ENCODE measurements at regions not wholly inside any gene's neighbourhood (a gene's known extent, or its start where the extent isn't known, plus 50 kb on each side); places are given as distances from the start of the nearest gene placed in this dataset.
"Not testable (repeated sequence)": the region's sequence is repeated elsewhere in the genome, so short reads cannot be mapped to it uniquely, and the experiment has no call there.

DNA sequence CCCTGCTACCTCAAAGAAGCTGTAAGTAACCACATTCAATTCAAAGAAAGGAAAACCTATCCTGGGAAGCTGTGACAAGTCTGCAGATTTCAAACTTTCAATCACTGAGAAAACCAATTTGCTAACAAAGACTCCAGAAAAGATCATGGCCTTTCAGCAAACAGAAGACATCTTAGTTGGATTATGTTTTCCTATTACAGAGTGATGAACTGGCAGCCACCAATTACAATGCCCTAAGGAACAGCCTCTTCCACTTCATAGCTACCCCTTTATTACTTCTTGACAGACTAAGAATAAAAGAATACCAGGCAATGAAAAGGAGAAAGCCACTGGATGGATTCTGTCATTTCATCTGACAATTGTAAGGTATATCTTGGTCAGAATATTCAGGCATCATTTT, 128.2 kb upstream of the RASEF start:
- Histone ChIP-seq H3K27me3 (ENCODE audit: control insufficient read depth, insufficient read depth, low read length) (no peaks in the 10 kb centered on the region), H3K9ac (ENCODE audit: low read length) (no peak overlapping the region)

DNA sequence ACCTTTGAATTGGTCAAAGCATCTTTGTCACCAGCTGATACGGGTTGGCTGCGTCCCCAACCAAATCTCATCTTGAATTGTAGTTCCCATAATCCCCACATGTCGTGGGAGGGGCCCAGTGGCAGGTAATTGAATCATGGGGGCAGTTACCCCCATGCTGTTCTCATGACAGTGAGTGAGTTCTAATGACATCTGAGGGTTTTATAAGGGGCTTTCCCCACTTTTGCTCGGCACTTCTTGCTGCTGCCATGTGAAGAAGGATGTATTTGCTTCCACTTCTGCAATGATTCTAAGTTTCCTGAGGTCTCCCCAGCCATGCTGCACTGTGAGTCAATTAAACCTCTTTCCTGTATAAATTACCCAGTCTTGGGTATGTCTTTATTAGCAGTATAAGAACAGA, 126.1 kb upstream of the RASEF start:
- not testable (repeated sequence) for H3K36me3 ChIP-seq (ENCODE audit: control insufficient read depth, insufficient read depth, low read length); H3K27me3 ChIP-seq (ENCODE audit: control insufficient read depth, insufficient read depth, low read length); H3K4me3 ChIP-seq (ENCODE audit: low read length); H3K9me3 ChIP-seq (ENCODE audit: control insufficient read depth, low read length); H3K9ac ChIP-seq (ENCODE audit: low read length); H3K4me1 ChIP-seq (ENCODE audit: control insufficient read depth, insufficient read depth, low read length)

More for the DNA sequence above, 128.2 kb upstream of the RASEF start:
- H3K4me1 ChIP-seq (ENCODE audit: control insufficient read depth, insufficient read depth, low read length) = no peaks in the 10 kb centered on the region
- no peaks in the 10 kb centered on the region for H3K9me3 ChIP-seq (ENCODE audit: control insufficient read depth, low read length)
- H3K36me3 ChIP-seq (ENCODE audit: control insufficient read depth, insufficient read depth, low read length) = no peaks in the 10 kb centered on the region
- no peak overlapping the region for H3K4me3 ChIP-seq (ENCODE audit: low read length)

- Histone ChIP-seq H3K9me3 (ENCODE audit: control insufficient read depth, low read length) (no peaks in the 10 kb centered on the region), H3K27me3 (ENCODE audit: control insufficient read depth, insufficient read depth, low read length) (no peaks in the 10 kb centered on the region), H3K4me3 (ENCODE audit: low read length) (no peak overlapping the region), H3K4me1 (ENCODE audit: control insufficient read depth, insufficient read depth, low read length) (no peaks in the 10 kb centered on the region), H3K9ac (ENCODE audit: low read length) (no peak overlapping the region), H3K36me3 (ENCODE audit: control insufficient read depth, insufficient read depth, low read length) (no peaks in the 10 kb centered on the region)
Observed at GRCh38 chr9:83188277-83188676, 125.3 kb upstream of the RASEF start.

- Histone ChIP-seq H3K4me1 (ENCODE audit: control insufficient read depth, insufficient read depth, low read length) (no peaks in the 10 kb centered on the region), H3K4me3 (ENCODE audit: low read length) (no peak overlapping the region), H3K36me3 (ENCODE audit: control insufficient read depth, insufficient read depth, low read length) (no peaks in the 10 kb centered on the region), H3K9me3 (ENCODE audit: control insufficient read depth, low read length) (no peaks in the 10 kb centered on the region), H3K9ac (ENCODE audit: low read length) (no peak overlapping the region), H3K27me3 (ENCODE audit: control insufficient read depth, insufficient read depth, low read length) (no peaks in the 10 kb centered on the region)
Observed at GRCh38 chr9:83186155-83186737, 123.3 kb upstream of the RASEF start.

GRCh38 chr9:83185488-83186154, 122.7 kb upstream of the RASEF start:
- H3K4me3 ChIP-seq (ENCODE audit: low read length) = no peak overlapping the region
- H3K36me3 ChIP-seq (ENCODE audit: control insufficient read depth, insufficient read depth, low read length) = no peaks in the 10 kb centered on the region
- no peaks in the 10 kb centered on the region for H3K4me1 ChIP-seq (ENCODE audit: control insufficient read depth, insufficient read depth, low read length)
- H3K9ac ChIP-seq (ENCODE audit: low read length) = no peak overlapping the region
- H3K9me3 ChIP-seq (ENCODE audit: control insufficient read depth, low read length) = no peaks in the 10 kb centered on the region
- H3K27me3 ChIP-seq (ENCODE audit: control insufficient read depth, insufficient read depth, low read length) = no peaks in the 10 kb centered on the region

DNA sequence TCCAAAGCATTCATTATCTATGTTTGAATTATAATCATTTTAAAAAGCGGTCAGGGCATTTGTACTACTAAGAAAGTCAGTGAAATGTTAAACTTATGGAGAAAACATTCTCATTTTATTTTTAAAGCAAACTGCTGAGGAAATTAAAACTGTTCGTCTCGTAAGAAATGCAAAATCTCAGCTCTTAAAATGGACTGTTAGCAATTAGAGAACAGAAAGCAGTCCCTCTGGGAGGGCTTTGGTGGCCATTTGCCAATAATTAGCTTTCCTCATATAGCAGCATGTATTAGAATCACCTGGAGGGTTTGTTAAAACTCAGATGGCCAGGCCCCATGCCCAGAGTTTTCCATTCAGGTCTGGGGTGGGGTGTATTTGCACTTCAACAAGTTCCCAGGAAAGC, 120.7 kb upstream of the RASEF start:
- H3K36me3 ChIP-seq (ENCODE audit: control insufficient read depth, insufficient read depth, low read length) = no peaks in the 10 kb centered on the region
- H3K27me3 ChIP-seq (ENCODE audit: control insufficient read depth, insufficient read depth, low read length) = no peaks in the 10 kb centered on the region
- no peak overlapping the region for H3K9ac ChIP-seq (ENCODE audit: low read length)
- no peaks in the 10 kb centered on the region for H3K4me1 ChIP-seq (ENCODE audit: control insufficient read depth, insufficient read depth, low read length)
- H3K9me3 ChIP-seq (ENCODE audit: control insufficient read depth, low read length) = no peaks in the 10 kb centered on the region
- H3K4me3 ChIP-seq (ENCODE audit: low read length) = no peak overlapping the region

GRCh38 chr9:83182071-83182470, 119.1 kb upstream of the RASEF start:
- H3K36me3 ChIP-seq (ENCODE audit: control insufficient read depth, insufficient read depth, low read length) = no peaks in the 10 kb centered on the region
- H3K9ac ChIP-seq (ENCODE audit: low read length) = no peak overlapping the region
- H3K4me3 ChIP-seq (ENCODE audit: low read length) = no peak overlapping the region
- no peaks in the 10 kb centered on the region for H3K27me3 ChIP-seq (ENCODE audit: control insufficient read depth, insufficient read depth, low read length)
- no peaks in the 10 kb centered on the region for H3K4me1 ChIP-seq (ENCODE audit: control insufficient read depth, insufficient read depth, low read length)
- H3K9me3 ChIP-seq (ENCODE audit: control insufficient read depth, low read length) = no peaks in the 10 kb centered on the region

DNA sequence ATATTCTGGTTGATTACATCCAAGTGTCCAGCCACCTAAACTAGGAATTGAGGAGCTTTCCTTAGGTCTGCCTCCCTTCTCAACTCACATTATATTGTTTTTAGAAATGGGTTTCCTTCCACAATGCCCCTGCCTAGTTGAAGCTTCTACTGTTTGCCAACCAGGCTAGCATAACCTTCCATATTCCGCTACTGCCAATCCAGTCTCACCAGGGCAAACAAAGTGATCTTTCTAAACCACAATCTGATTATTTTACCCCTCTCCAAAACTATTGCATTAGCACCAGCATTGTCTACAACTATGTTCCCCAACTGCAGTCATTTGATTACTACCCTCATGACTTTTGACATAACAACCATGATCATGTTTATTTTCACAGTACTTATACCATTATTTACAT, 115.8 kb upstream of the RASEF start:
- H3K27me3 ChIP-seq (ENCODE audit: control insufficient read depth, insufficient read depth, low read length) = no peaks in the 10 kb centered on the region
- no peaks in the 10 kb centered on the region for H3K36me3 ChIP-seq (ENCODE audit: control insufficient read depth, insufficient read depth, low read length)
- H3K9me3 ChIP-seq (ENCODE audit: control insufficient read depth, low read length) = no peaks in the 10 kb centered on the region
- H3K4me3 ChIP-seq (ENCODE audit: low read length) = no peak overlapping the region
- no peaks in the 10 kb centered on the region for H3K4me1 ChIP-seq (ENCODE audit: control insufficient read depth, insufficient read depth, low read length)
- H3K9ac ChIP-seq (ENCODE audit: low read length) = no peak overlapping the region

GRCh38 chr9:83177747-83178146, 114.8 kb upstream of the RASEF start:
- no peaks in the 10 kb centered on the region for H3K4me1 ChIP-seq (ENCODE audit: control insufficient read depth, insufficient read depth, low read length)
- no peak overlapping the region for H3K9ac ChIP-seq (ENCODE audit: low read length)
- no peaks in the 10 kb centered on the region for H3K9me3 ChIP-seq (ENCODE audit: control insufficient read depth, low read length)
- no peak overlapping the region for H3K4me3 ChIP-seq (ENCODE audit: low read length)
- H3K27me3 ChIP-seq (ENCODE audit: control insufficient read depth, insufficient read depth, low read length) = no peaks in the 10 kb centered on the region
- H3K36me3 ChIP-seq (ENCODE audit: control insufficient read depth, insufficient read depth, low read length) = no peaks in the 10 kb centered on the region

DNA sequence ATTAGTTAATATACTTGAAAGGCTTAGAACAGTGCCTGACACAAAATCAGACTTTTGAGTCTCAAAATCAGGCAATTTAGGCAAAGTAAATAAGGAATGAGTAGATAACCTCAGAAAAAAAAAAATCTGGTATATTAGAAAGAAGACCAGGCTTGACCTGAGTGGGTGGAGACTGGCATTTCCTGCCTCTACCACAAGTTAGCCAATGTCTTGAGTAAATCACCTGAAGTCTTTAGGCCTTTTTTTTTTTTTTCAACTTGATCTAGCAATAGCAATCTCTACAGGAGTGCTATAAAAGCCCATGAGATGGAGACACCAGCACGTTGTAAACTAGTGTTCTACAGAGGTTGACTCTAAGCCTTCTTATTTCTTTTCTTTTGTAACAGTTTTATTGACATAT, 104.2 kb upstream of the RASEF start:
- Histone ChIP-seq H3K27me3 (ENCODE audit: control insufficient read depth, insufficient read depth, low read length) (no peaks in the 10 kb centered on the region), H3K9me3 (ENCODE audit: control insufficient read depth, low read length) (no peaks in the 10 kb centered on the region), H3K4me1 (ENCODE audit: control insufficient read depth, insufficient read depth, low read length) (peaks cover 12% of the 10 kb centered on the region), H3K36me3 (ENCODE audit: control insufficient read depth, insufficient read depth, low read length) (no peaks in the 10 kb centered on the region), H3K4me3 (ENCODE audit: low read length) (no peak overlapping the region), H3K9ac (ENCODE audit: low read length) (peak overlapping the region; percentile 10)

DNA sequence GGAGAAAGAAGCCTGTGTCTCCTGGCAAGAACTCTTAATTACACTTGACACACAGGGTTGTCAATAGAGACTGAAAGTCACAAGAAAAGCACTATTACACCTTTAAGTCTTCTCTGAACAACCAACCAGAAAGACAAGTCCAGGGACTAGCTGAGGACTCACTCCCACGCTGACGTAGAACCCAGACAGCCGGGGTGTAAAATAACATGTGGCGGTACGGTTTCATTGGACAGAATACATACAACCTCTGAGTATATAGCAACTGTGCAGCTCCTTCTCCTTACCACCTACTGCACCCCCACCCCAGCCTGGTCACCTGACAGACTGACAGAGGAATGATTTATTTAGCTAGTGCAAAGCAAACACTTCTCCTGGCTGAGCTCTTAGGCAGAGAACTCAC, 103.4 kb upstream of the RASEF start:
- H3K4me1 ChIP-seq (ENCODE audit: control insufficient read depth, insufficient read depth, low read length) = peaks cover 12% of the 10 kb centered on the region
- H3K9ac ChIP-seq (ENCODE audit: low read length) = peak overlapping the region; percentile 10
- no peaks in the 10 kb centered on the region for H3K9me3 ChIP-seq (ENCODE audit: control insufficient read depth, low read length)
- H3K4me3 ChIP-seq (ENCODE audit: low read length) = no peak overlapping the region
- H3K36me3 ChIP-seq (ENCODE audit: control insufficient read depth, insufficient read depth, low read length) = no peaks in the 10 kb centered on the region
- no peaks in the 10 kb centered on the region for H3K27me3 ChIP-seq (ENCODE audit: control insufficient read depth, insufficient read depth, low read length)

- Histone ChIP-seq H3K4me1 (ENCODE audit: control insufficient read depth, insufficient read depth, low read length) (peaks cover 38% of the 10 kb centered on the region), H3K4me3 (ENCODE audit: low read length) (no peak overlapping the region), H3K27me3 (ENCODE audit: control insufficient read depth, insufficient read depth, low read length) (no peaks in the 10 kb centered on the region), H3K9ac (ENCODE audit: low read length) (no peak overlapping the region), H3K36me3 (ENCODE audit: control insufficient read depth, insufficient read depth, low read length) (no peaks in the 10 kb centered on the region), H3K9me3 (ENCODE audit: control insufficient read depth, low read length) (no peaks in the 10 kb centered on the region)
Observed at GRCh38 chr9:83155733-83156132, 92.8 kb upstream of the RASEF start.

GRCh38 chr9:83154821-83155220, 91.9 kb upstream of the RASEF start:
- Histone ChIP-seq H3K9ac (ENCODE audit: low read length) (no peak overlapping the region), H3K27me3 (ENCODE audit: control insufficient read depth, insufficient read depth, low read length) (no peaks in the 10 kb centered on the region), H3K4me3 (ENCODE audit: low read length) (no peak overlapping the region), H3K9me3 (ENCODE audit: control insufficient read depth, low read length) (no peaks in the 10 kb centered on the region), H3K36me3 (ENCODE audit: control insufficient read depth, insufficient read depth, low read length) (no peaks in the 10 kb centered on the region), H3K4me1 (ENCODE audit: control insufficient read depth, insufficient read depth, low read length) (peaks cover 38% of the 10 kb centered on the region)

All from mucosa of stomach (tissue), 1 donor.